SK-MEL-5 (cell line): ENCODE measurements at regions not wholly inside any gene's neighbourhood (a gene's known extent, or its start where the extent isn't known, plus 50 kb on each side); places are given as distances from the start of the nearest gene placed in this dataset.

Source experiments
- DNase-seq: peaks from one replicate; pipeline ENCODE4 v3.0.0-alpha.2; 2016; ENCODE audit warnings: low read depth, low spot score
- in situ Hi-C: cut with HindIII; loops from 2 replicates; pipeline ENCODE4 v1.10.0; 2016; ENCODE audit warnings: low sequenced_read_pairs, high pct_unique_total_duplicates, low pct_unique_long_range_greater_than_20kb

DNA sequence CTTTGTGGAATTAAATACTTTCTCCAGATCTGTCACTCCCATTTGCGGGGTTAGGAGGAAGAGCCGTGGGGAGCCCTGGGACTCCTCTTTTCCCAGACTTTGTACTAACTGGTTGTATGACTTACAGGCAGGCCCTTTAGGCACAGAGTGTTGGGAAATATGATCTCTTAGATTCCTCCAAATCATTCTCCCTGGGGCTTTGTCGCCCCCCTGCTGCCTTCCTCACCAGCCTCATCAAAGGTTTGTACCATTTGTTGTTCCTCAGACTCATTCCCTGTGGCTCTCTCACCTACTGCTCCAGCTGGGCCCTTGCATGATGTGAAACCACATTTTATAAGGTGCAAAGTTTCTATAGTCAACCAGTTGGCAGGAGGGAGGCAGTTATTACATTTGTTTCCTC, 56.4 kb downstream of the CRYGS start:
- in situ Hi-C loops: no loop called here
- no peak for DNase-seq

DNA sequence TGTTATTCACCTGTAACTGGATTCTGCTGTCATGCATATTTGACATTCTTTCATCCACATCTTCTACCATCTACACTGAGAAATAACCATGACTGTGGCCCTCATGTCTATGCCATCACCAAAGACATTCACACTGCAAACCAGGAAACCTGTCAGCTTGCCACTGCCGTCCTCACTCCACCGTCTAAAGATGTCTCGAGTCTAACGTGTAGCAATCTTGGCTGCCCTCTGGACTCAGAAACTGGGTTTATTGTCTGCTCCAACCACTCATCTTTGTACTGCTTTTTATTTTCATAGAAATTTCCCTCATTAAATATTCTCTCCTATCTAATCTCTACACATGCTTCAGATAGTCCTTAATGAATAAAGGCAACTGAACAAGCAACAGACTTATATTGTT, 57.1 kb downstream of the CRYGS start:
- in situ Hi-C loops: no loop called here
- no peak for DNase-seq

DNA sequence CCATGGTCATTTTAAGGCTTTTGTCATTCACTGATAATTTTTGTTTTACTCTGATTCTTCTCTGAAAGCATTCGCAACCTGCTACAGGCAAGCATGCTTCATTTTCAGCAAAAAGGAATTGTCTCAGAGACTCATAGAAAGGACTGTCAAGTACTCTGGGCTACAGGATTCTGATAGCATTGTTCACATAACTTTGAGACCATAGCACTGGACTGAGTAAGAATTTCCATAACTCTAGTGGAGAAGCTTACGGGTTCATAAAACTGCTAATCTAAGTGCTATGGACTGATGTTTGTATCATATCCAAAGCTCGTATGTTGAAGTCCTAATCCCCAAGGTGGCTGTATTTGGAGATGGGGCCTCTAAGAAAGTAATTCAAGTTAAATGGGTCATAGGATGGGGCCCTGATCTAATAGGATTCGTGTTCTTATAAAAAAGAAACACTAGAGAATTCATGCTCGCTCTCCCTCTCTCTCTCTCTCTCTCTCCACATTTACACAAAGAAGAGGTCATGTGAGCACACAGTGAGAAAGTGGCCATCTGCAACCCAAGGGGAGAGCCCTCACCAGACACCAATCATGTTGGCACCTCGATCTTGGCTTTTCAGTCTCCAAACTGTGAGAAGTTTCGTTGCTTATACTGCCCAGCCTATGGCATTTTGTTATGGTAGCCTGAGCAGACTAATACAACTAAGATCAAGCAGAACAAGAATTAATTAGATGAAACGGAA, 60.4 kb downstream of the CRYGS start:
- no peak for DNase-seq
- in situ Hi-C loops: no loop called here

DNA sequence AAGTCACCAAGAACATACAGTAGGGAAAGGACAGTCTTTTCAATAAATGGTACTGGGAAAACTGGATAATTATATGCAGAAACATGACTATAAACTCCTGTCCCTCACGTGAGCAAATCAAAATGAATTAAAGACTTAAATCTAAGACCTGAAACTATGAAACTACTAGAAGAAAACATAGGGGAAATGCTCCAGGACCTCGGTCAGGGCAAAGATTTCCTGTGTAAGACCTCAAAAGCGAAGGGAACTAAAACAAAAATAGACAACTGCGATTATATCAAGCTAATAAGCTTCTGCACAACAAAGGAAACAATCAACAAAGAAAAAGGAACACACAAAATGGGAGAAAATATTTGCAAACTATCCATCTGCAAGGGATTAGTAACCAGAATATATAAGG, 62.7 kb downstream of the CRYGS start:
- in situ Hi-C loops: no loop called here
- DNase-seq: no peak

GRCh38 chr3:186477876-186478275, 66.3 kb downstream of the CRYGS start:
- DNase-seq: no peak
- in situ Hi-C loops: no loop called here

DNA sequence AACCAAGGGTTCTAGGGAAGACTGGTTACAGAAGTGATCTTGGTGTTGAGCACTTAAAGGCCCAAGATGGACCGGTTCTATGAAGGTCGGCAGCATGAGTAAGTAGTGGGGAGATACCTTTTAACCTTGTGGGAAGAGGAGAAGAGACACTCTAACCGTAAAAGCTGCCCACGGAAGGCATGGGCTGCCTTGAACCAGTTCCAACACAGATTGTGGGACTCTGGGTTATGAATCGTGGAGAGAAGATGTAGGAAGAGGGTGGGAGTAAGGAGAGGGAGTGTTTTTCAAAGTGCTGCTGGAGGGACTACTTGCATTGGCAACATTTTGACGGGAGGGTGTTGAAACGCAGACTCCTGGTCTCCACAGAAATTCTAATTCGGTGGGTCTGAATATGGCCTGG, 67.1 kb downstream of the CRYGS start:
- DNase-seq: no peak
- in situ Hi-C loops: no loop called here

DNA sequence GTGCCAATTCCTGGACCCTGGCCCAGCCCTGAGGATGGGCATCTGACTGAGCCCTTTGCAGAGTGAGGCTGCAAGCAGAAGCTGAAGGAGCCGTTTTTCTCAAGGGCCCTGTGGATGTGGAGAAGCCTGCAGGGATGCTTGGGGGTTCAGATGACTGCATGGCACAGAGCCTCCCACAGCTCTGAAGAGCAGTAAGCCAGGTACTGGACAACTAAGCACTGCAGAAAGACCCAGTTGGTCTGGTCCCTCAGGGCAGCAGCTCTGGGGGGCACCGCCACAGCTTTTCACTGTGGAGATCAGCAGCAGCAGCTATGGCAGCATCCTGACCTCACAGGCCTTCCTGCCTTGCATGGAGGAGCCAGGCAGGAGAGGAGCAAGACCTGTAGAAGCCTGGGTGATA, 67.6 kb downstream of the CRYGS start:
- DNase-seq: no peak
- in situ Hi-C loops: no loop called here

DNA sequence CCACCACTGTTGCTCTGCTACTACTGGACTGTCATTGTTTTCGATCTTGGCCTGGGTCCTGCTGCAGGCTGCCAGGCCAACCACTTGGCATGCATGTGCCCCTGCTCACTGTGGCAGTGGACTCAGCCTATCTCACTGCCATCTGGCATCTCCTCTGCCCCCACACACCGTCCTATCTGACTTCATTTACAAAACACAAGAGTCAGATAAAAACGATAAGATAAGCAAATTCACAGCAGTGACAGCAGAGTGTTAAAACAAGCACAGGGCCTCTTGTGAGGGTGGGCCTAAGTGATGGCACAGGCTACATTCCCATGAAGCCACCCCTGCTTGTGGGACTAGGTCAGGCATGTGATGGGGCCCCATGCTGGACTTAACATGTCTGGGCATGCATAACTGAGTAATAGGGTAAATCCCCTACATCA, 68.1 kb downstream of the CRYGS start:
- in situ Hi-C loops: no loop called here

GRCh38 chr3:186473166-186473565, 71.0 kb downstream of the CRYGS start:
- in situ Hi-C loops: no loop called here
- DNase-seq: no peak

More for the DNA sequence above, 68.1 kb downstream of the CRYGS start:
- no peak for DNase-seq

GRCh38 chr3:186472456-186473008, 71.6 kb downstream of the CRYGS start:
- in situ Hi-C loops: no loop called here
- no peak for DNase-seq

DNA sequence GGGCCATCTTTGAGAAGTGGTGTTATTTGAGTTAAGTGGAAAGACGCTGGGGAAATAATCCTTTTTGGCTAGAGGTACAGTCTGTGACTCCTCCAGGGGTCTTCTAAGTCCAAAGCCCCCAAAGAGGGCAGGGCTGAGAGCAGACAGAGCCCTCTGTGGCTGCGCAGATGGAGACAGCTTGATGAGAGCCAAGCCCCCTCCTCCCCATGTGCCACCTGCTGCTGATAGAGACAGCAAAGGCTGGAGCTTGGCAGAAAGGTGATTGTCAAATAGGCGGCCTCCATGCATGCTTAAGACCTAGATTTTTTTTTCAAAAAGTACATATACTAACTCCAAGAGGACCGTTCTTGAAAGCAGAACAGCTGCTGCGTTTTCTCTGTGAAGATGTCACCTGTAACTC, 72.4 kb downstream of the CRYGS start:
- in situ Hi-C loops: no loop called here
- DNase-seq: no peak

DNA sequence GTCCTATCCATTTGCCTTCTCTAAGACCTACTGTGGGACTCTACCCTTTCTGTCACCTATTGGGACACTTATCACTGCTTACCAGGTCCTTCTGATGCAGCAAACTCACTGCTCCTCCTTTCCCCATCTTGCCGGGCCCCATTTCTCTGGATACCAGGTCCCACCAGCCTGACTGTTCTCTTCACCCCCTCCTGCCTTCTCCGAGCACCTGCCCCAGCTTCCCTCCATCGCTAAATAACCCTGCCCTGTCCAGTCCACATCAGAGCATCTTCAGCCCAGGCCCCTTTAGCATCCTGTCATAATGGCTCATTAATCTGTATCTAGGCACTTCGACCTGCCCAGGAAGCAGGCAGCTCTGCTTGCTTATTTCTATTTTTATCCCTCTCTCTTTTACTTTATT, 74.7 kb downstream of the CRYGS start:
- no peak for DNase-seq
- in situ Hi-C loops: no loop called here

DNA sequence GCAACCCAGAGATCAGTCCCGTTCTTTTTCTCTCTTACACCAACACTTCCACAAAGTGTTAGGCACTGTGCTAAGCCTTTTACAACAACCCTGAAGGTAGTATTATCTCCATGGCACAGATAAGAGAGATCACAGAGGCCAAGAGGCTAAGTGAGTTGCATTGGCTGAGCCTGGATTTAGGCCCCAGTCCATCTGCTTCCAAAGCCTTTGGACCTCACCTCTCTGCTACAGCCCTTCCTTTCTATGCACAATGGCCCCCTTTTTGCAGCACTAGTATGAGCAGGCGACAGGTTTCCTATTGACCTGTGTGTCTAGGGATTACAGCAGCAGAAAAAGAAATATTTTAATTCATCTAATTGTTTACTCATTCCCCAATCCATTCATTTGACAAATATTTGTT, 76.2 kb downstream of the CRYGS start:
- DNase-seq: no peak
- in situ Hi-C loops: no loop called here

DNA sequence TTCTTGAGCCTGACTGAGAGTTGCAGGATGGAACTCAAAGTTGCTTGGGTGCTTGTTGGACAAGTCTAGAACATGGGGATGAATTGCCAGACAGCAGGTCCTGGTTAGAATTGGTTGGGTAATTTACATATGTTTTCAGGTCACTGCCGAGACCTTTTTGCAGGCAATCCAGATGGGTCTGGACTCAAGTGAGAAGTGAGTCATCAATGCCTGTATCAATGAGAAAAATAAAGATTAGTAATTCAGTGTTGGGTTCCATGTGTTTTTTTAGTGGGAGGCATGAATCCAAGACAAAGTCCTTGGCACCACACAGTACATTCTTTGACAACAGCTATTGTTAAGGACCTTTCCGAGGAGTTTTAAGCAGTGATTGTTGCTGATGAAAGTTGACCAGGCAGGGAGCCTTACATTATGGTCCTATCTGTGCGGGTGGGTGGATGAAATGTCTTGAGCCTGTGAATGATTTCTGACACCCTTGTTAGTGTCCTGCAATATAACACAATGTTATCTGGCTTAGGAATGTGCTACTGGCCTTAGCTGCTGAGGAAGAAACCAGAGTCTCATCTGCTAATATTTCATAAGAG, 77.7 kb downstream of the CRYGS start:
- in situ Hi-C loops: no loop called here
- no peak for DNase-seq

DNA sequence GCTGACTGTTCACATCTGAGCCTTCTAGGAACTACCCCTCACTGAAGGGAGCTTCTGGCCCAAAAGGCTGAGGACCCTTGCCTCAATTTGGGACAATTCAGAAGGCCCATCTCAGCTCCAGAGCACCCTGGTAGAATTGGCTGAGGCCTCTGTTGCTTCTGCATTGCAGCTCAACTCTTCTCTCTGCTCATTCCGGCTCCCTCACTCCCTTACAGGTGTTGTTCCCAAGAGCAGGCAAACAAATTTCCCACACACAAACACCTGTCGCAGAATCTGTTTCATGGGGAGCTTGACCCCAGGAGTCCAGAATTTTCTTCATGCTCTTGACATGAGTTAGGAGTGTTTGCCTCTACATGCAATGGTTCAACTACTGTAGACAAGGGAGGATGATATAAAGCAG, 78.7 kb downstream of the CRYGS start:
- no peak for DNase-seq
- in situ Hi-C loops: no loop called here

DNA sequence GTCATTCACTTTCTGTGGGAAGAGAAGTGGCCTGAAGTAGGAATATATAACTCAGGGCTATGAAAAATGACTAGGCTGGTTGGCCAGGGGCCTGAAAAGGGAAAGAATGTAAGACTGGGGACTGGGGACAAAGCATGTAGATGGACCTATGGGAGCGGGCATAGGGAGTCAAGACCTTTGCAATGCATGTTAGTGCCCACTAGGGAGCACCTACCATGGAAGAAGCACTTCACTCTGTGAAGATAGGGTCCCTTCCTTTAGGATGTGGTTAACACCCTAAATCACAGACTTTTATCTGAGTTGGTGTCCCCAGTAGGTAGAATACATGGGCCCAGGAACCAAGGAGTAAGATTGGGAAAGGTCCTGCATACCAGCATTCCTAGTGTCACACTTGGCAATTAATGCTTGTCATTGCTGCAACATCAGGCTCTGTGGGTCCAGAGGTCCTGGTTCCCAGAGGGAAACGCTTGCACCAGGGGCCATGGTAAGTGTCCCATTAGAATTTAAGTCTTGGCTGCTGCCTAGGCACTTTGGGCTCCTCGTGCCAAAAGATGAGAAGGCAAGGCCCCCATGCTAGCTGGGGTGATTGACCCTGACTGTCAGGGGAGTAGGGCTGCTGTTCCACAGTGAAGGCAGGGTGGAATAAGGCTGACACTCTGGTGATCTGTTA, 79.6 kb downstream of the CRYGS start:
- in situ Hi-C loops: no loop called here
- DNase-seq: peak; percentile 23

DNA sequence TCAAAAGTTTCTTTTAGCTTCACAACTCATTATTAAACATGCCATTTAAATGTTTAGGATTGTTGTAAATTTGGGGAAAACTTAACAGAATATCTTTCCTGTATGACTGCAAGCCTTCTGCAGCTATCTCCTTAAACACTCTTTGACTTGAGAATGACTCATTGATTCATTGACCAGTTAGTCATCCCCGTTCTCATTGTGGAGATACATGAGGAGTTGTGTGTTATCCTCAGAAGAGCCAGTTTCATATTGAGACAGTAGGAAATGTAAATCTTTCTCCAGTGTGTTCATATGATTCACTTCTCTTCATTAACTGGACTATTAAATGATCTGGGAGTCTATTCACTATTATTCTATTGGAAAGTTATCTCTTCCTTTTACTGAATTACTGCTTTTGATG, 83.0 kb downstream of the CRYGS start:
- peak; percentile 61 for DNase-seq

GRCh38 chr3:186459108-186459467, 85.1 kb downstream of the CRYGS start:
- DNase-seq: no peak
- in situ Hi-C loops: no loop called here

More for the DNA sequence above, 83.0 kb downstream of the CRYGS start:
- in situ Hi-C loops: no loop called here
